ENCODE measurements at regions not wholly inside any gene's neighbourhood (a gene's known extent, or its start where the extent isn't known, plus 50 kb on each side); places are given as distances from the start of the nearest gene placed in this dataset.

GRCh38 chr5:21694567-21694966 is 1158.6 kb downstream of the CDH12 start:
- no peaks in the 10 kb centered on the region for H3K36me3 ChIP-seq (ENCODE audit: insufficient read depth, low read length)
- no peak overlapping the region for H3K4me3 ChIP-seq (ENCODE audit: low read depth in 1 of 2, low read length in 2 of 2)
- H3K9ac ChIP-seq (ENCODE audit: low read length): no peak overlapping the region
- H3K9me3 ChIP-seq (ENCODE audit: low read length): no peaks in the 10 kb centered on the region
- no peaks in the 10 kb centered on the region for H3K4me1 ChIP-seq (ENCODE audit: insufficient read depth, low read length)
- H3K27ac ChIP-seq (ENCODE audit: low read depth, low read length): no peak overlapping the region
- no peaks in the 10 kb centered on the region for H3K27me3 ChIP-seq (ENCODE audit: control insufficient read depth in 1 of 2, insufficient read depth in 2 of 2, low read length in 2 of 2)

DNA sequence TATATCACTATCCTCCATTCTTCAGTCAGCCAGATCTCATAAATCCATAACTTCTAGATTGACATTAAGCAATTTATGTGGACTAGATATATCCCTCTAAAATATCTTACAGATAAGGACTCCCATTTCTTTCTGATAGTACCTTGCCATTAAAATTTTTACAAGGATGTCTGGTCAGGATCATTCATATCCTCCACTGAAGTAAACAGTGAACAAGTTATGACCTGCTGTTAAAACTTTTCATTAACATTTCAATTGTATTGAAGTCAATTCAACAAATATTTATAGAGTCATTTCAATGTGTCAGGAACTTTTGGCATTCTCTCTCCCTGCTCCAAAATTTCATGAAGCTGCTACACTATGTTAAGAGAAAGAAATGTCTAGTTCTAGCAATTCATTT is 1159.6 kb downstream of the CDH12 start:
- Histone ChIP-seq H3K27me3 (ENCODE audit: control insufficient read depth in 1 of 2, insufficient read depth in 2 of 2, low read length in 2 of 2) (no peaks in the 10 kb centered on the region), H3K4me1 (ENCODE audit: insufficient read depth, low read length) (no peaks in the 10 kb centered on the region), H3K4me3 (ENCODE audit: low read depth in 1 of 2, low read length in 2 of 2) (no peak overlapping the region), H3K27ac (ENCODE audit: low read depth, low read length) (no peak overlapping the region), H3K9me3 (ENCODE audit: low read length) (no peaks in the 10 kb centered on the region), H3K36me3 (ENCODE audit: insufficient read depth, low read length) (no peaks in the 10 kb centered on the region), H3K9ac (ENCODE audit: low read length) (no peak overlapping the region)

DNA sequence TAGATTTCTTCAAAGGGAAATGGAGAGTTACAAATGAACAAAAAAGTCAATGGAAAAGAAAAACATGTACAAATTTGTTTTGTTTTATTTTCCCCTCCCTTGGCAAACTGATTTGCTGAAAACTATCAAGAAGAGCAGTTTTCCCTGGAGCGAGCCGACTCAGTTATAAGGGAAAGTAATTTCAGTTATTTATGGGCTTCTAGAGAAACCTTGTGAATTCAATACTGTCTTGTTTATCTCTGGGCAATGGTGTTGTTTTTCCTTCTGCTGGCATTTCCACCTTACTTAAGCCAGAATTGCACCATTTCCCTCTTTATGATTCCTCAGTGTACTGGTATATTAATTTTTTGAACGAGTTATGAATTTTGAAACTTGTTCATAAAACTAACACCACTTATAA is 1163.6 kb downstream of the CDH12 start:
- Histone ChIP-seq H3K9me3 (ENCODE audit: low read length) (no peaks in the 10 kb centered on the region), H3K36me3 (ENCODE audit: insufficient read depth, low read length) (no peaks in the 10 kb centered on the region), H3K4me1 (ENCODE audit: insufficient read depth, low read length) (no peaks in the 10 kb centered on the region), H3K27ac (ENCODE audit: low read depth, low read length) (no peak overlapping the region), H3K4me3 (ENCODE audit: low read depth in 1 of 2, low read length in 2 of 2) (no peak overlapping the region), H3K9ac (ENCODE audit: low read length) (no peak overlapping the region), H3K27me3 (ENCODE audit: control insufficient read depth in 1 of 2, insufficient read depth in 2 of 2, low read length in 2 of 2) (no peaks in the 10 kb centered on the region)

- Histone ChIP-seq H3K9me3 (ENCODE audit: low read length) (no peaks in the 10 kb centered on the region), H3K36me3 (ENCODE audit: insufficient read depth, low read length) (no peaks in the 10 kb centered on the region), H3K27ac (ENCODE audit: low read depth, low read length) (no peak overlapping the region), H3K27me3 (ENCODE audit: control insufficient read depth in 1 of 2, insufficient read depth in 2 of 2, low read length in 2 of 2) (no peaks in the 10 kb centered on the region), H3K4me1 (ENCODE audit: insufficient read depth, low read length) (no peaks in the 10 kb centered on the region), H3K4me3 (ENCODE audit: low read depth in 1 of 2, low read length in 2 of 2) (no peak overlapping the region), H3K9ac (ENCODE audit: low read length) (no peak overlapping the region)
These were observed 1164.5 kb downstream of the CDH12 start for GRCh38 chr5:21688655-21689054.

- no peak overlapping the region for H3K9ac ChIP-seq (ENCODE audit: low read length)
These were observed 1165.5 kb downstream of the CDH12 start for GRCh38 chr5:21687621-21688020.

DNA sequence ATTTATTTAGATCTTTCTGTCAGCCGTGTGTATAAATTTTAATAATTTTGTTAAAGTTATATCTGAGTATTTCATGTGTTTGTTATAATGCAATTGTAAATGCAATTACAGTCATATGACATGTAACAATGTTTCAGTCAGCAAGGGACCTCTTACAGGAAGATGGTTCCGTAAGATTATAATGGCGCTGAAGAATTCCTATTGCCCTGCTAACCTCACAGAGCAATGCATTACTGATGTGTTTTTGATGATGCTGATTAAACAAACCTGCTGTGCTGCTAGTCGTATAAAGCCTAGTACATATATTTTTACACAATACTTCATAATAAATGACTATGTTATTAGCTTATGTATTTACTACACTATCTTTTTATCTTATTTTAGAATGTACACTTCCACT is 1166.4 kb downstream of the CDH12 start:
- no peak overlapping the region for H3K9ac ChIP-seq (ENCODE audit: low read length)
- no peaks in the 10 kb centered on the region for H3K9me3 ChIP-seq (ENCODE audit: low read length)
- H3K36me3 ChIP-seq (ENCODE audit: insufficient read depth, low read length): no peaks in the 10 kb centered on the region
- H3K4me1 ChIP-seq (ENCODE audit: insufficient read depth, low read length): no peaks in the 10 kb centered on the region
- H3K27me3 ChIP-seq (ENCODE audit: control insufficient read depth in 1 of 2, insufficient read depth in 2 of 2, low read length in 2 of 2): no peaks in the 10 kb centered on the region
- H3K4me3 ChIP-seq (ENCODE audit: low read depth in 1 of 2, low read length in 2 of 2): no peak overlapping the region
- H3K27ac ChIP-seq (ENCODE audit: low read depth, low read length): no peak overlapping the region

More at GRCh38 chr5:21687621-21688020, 1165.5 kb downstream of the CDH12 start:
- Histone ChIP-seq H3K27me3 (ENCODE audit: control insufficient read depth in 1 of 2, insufficient read depth in 2 of 2, low read length in 2 of 2) (no peaks in the 10 kb centered on the region), H3K36me3 (ENCODE audit: insufficient read depth, low read length) (no peaks in the 10 kb centered on the region), H3K27ac (ENCODE audit: low read depth, low read length) (no peak overlapping the region), H3K4me3 (ENCODE audit: low read depth in 1 of 2, low read length in 2 of 2) (no peak overlapping the region), H3K4me1 (ENCODE audit: insufficient read depth, low read length) (no peaks in the 10 kb centered on the region), H3K9me3 (ENCODE audit: low read length) (no peaks in the 10 kb centered on the region)

GRCh38 chr5:21685522-21685921 is 1167.6 kb downstream of the CDH12 start:
- Histone ChIP-seq H3K9ac (ENCODE audit: low read length) (no peak overlapping the region), H3K27ac (ENCODE audit: low read depth, low read length) (no peak overlapping the region), H3K4me1 (ENCODE audit: insufficient read depth, low read length) (no peaks in the 10 kb centered on the region), H3K4me3 (ENCODE audit: low read depth in 1 of 2, low read length in 2 of 2) (no peak overlapping the region), H3K36me3 (ENCODE audit: insufficient read depth, low read length) (no peaks in the 10 kb centered on the region), H3K9me3 (ENCODE audit: low read length) (no peaks in the 10 kb centered on the region), H3K27me3 (ENCODE audit: control insufficient read depth in 1 of 2, insufficient read depth in 2 of 2, low read length in 2 of 2) (no peaks in the 10 kb centered on the region)

DNA sequence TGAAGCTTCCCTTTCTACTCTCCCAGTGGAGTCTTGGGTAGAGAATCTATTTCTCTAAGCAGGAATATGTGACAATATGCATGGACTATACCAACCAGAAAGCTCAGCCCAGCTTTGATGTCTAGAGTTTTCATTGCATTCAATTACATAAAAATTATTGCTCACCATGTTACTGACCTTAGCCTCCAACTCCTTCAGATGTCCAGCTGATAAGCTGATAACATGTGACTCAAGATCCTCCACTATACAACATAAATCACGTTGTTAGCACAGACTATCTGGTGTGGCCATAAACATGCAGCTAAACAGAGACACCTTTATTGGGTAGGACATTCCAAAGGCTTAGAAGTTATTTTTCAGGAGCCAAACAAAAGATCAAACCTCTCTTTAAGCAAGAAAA is 1168.2 kb downstream of the CDH12 start:
- H3K4me1 ChIP-seq (ENCODE audit: insufficient read depth, low read length): no peaks in the 10 kb centered on the region
- H3K27me3 ChIP-seq (ENCODE audit: control insufficient read depth in 1 of 2, insufficient read depth in 2 of 2, low read length in 2 of 2): no peaks in the 10 kb centered on the region
- no peaks in the 10 kb centered on the region for H3K9me3 ChIP-seq (ENCODE audit: low read length)
- no peak overlapping the region for H3K4me3 ChIP-seq (ENCODE audit: low read depth in 1 of 2, low read length in 2 of 2)
- H3K9ac ChIP-seq (ENCODE audit: low read length): no peak overlapping the region
- no peak overlapping the region for H3K27ac ChIP-seq (ENCODE audit: low read depth, low read length)
- H3K36me3 ChIP-seq (ENCODE audit: insufficient read depth, low read length): no peaks in the 10 kb centered on the region

GRCh38 chr5:21681911-21682310 is 1171.2 kb downstream of the CDH12 start:
- H3K27me3 ChIP-seq (ENCODE audit: control insufficient read depth in 1 of 2, insufficient read depth in 2 of 2, low read length in 2 of 2): no peaks in the 10 kb centered on the region
- H3K9ac ChIP-seq (ENCODE audit: low read length): no peak overlapping the region
- H3K4me3 ChIP-seq (ENCODE audit: low read depth in 1 of 2, low read length in 2 of 2): no peak overlapping the region
- no peaks in the 10 kb centered on the region for H3K9me3 ChIP-seq (ENCODE audit: low read length)
- H3K27ac ChIP-seq (ENCODE audit: low read depth, low read length): no peak overlapping the region
- no peaks in the 10 kb centered on the region for H3K36me3 ChIP-seq (ENCODE audit: insufficient read depth, low read length)
- no peaks in the 10 kb centered on the region for H3K4me1 ChIP-seq (ENCODE audit: insufficient read depth, low read length)

DNA sequence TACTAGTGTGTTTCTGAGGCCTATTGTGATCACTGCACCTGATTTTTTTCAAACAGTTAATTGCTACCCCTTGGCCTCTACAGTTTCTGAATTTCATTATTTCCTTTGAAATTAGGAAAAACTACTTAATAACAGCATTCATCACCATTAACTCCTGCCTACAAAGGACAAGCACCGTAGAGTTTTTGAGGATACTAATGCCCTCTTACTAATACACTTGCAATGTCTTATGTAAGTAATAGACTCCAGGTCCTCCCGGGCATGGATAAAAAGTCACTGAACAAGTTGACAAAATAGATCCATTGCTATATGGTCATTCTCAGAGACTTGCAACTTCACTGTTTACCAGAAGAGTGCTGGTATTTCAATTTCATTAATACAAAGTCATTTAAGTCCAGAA is 1172.5 kb downstream of the CDH12 start:
- Histone ChIP-seq H3K4me1 (ENCODE audit: insufficient read depth, low read length) (no peaks in the 10 kb centered on the region), H3K4me3 (ENCODE audit: low read depth in 1 of 2, low read length in 2 of 2) (no peak overlapping the region), H3K36me3 (ENCODE audit: insufficient read depth, low read length) (no peaks in the 10 kb centered on the region), H3K27ac (ENCODE audit: low read depth, low read length) (no peak overlapping the region), H3K9ac (ENCODE audit: low read length) (no peak overlapping the region), H3K27me3 (ENCODE audit: control insufficient read depth in 1 of 2, insufficient read depth in 2 of 2, low read length in 2 of 2) (no peaks in the 10 kb centered on the region), H3K9me3 (ENCODE audit: low read length) (no peaks in the 10 kb centered on the region)

DNA sequence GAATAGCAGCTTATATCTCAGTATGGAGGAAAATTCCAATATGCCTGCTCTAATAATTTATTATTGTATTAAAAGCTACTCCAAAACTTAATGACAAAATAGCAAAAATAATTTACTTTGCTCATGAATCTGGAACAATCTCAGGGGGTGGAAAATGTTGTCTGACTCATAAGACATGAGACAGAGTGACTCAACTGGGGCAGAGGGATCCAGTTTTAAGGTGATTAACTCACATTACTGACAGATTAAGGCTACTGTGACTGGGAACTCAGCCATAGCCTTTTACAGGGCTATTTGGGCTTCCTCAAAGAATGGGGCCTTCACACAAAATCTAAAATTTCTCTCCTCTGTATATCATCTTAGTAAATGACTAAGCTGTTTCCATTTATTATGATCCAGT is 1172.9 kb downstream of the CDH12 start:
- Histone ChIP-seq H3K9me3 (ENCODE audit: low read length) (no peaks in the 10 kb centered on the region), H3K36me3 (ENCODE audit: insufficient read depth, low read length) (no peaks in the 10 kb centered on the region), H3K4me1 (ENCODE audit: insufficient read depth, low read length) (no peaks in the 10 kb centered on the region), H3K4me3 (ENCODE audit: low read depth in 1 of 2, low read length in 2 of 2) (no peak overlapping the region), H3K9ac (ENCODE audit: low read length) (no peak overlapping the region), H3K27ac (ENCODE audit: low read depth, low read length) (no peak overlapping the region), H3K27me3 (ENCODE audit: control insufficient read depth in 1 of 2, insufficient read depth in 2 of 2, low read length in 2 of 2) (no peaks in the 10 kb centered on the region)

GRCh38 chr5:21678526-21678925 is 1174.6 kb downstream of the CDH12 start:
- Histone ChIP-seq H3K27ac (ENCODE audit: low read depth, low read length) (no peak overlapping the region), H3K36me3 (ENCODE audit: insufficient read depth, low read length) (no peaks in the 10 kb centered on the region), H3K4me3 (ENCODE audit: low read depth in 1 of 2, low read length in 2 of 2) (no peak overlapping the region), H3K9me3 (ENCODE audit: low read length) (no peaks in the 10 kb centered on the region), H3K27me3 (ENCODE audit: control insufficient read depth in 1 of 2, insufficient read depth in 2 of 2, low read length in 2 of 2) (no peaks in the 10 kb centered on the region), H3K9ac (ENCODE audit: low read length) (no peak overlapping the region), H3K4me1 (ENCODE audit: insufficient read depth, low read length) (no peaks in the 10 kb centered on the region)
